ENCODE measurements at regions not wholly inside any gene's neighbourhood (a gene's known extent, or its start where the extent isn't known, plus 50 kb on each side); places are given as distances from the start of the nearest gene placed in this dataset.

GRCh38 chr3:72659596-72659995, 188.6 kb downstream of the SHQ1 start:
- no peak for TF ChIP-seq POLR2AphosphoS5 (IDR thresholded peaks at IDR 0.05; ENCODE audit: low read depth, low read length)
- TF ChIP-seq POLR2A (IDR thresholded peaks at IDR 0.05; ENCODE audit: low read depth, low read length): no peak
- TF ChIP-seq TAF1 (IDR thresholded peaks at IDR 0.05; ENCODE audit: low read depth, low read length): no peak
- TF ChIP-seq POU2F2 (IDR thresholded peaks at IDR 0.05; ENCODE audit: low read depth, low read length): no peak
- no peak for TF ChIP-seq SPI1 (IDR thresholded peaks at IDR 0.05; ENCODE audit: low read depth, low read length)
- no peak for TF ChIP-seq PAX5 (IDR thresholded peaks at IDR 0.05; ENCODE audit: insufficient read depth, low read length, severe bottlenecking)

Measured in GM12891 (cell line).